GM12878 (cell line): ENCODE measurements at regions not wholly inside any gene's neighbourhood (a gene's known extent, or its start where the extent isn't known, plus 50 kb on each side); places are given as distances from the start of the nearest gene placed in this dataset.

Source experiments
- ATAC-seq: fragments of 200-7000 bp; cut with Tn5 transposase; 3 replicates; pipeline ENCODE4 v1.9.1; 2020; ENCODE audit warnings: mild to moderate bottlenecking, moderate library complexity
- BruUV-seq: library from RNA; stranded (reverse); fragments of 400-500 nt; replicated peaks from 2 replicates; lab custom pipeline; 2021; lab: Mats Ljungman, UMichigan
- CTCF ChIA-PET: fragments of 300-600 bp; sonication (Branson Sonifier 250); formaldehyde crosslinking; extraction: SDS; loops from one replicate; lab custom pipeline; 2021; ENCODE audit warnings: inconsistent platforms; lab: Yijun Ruan, JAX
- POLR2A ChIA-PET: fragments of 350-600 bp; formaldehyde crosslinking; extraction: SDS; loops from one replicate; lab custom pipeline; 2021; ENCODE audit warnings: inconsistent platforms; lab: Charles Lee
- RAD21 ChIA-PET: fragments of 300-600 bp; sonication (Branson Sonifier 250); formaldehyde crosslinking; loops from one replicate; lab custom pipeline; 2023; ENCODE audit warnings: antibody characterized with exemption; ENCODE audit not compliant: unreplicated experiment; lab: Charles Lee
- SMC1A ChIA-PET: fragments of 300-600 bp; sonication (Branson Sonifier 250); formaldehyde crosslinking; loops from one replicate; lab custom pipeline; 2023; ENCODE audit not compliant: unreplicated experiment, uncharacterized antibody; lab: Charles Lee
- DNase-seq: peaks from one replicate; pipeline ENCODE4 v3.0.0-alpha.2; 2011; ENCODE audit warnings: low read depth, low spot score
- FAIRE-seq: peaks from 3 replicates; lab custom pipeline; 2011; peaks lifted over from hg19 to GRCh38; lab: Jason Lieb, UNC
- H2AFZ ChIP-seq: 2 replicates; pipeline ENCODE4 v1.6.0; 2011; ENCODE audit warnings: low read depth, low read length, control low read depth; ENCODE audit not compliant: control insufficient read depth
- H3K27ac ChIP-seq: 2 replicates; pipeline ENCODE4 v1.5.1; 2011; ENCODE audit warnings: control low read depth; ENCODE audit not compliant: control insufficient read depth, insufficient read depth
- H3K27me3 ChIP-seq, 2 experiments: replicated peaks in 1 of 2; 2 replicates each; pipeline versions ENCODE4 v1.6.0 to v1.6.1; 2011; ENCODE audit warnings: low read length in 1 of 2; ENCODE audit not compliant: control insufficient read depth in 2 of 2, insufficient read depth in 2 of 2
- H3K36me3 ChIP-seq, 2 experiments: 2 replicates each; pipeline ENCODE4 v1.5.1; 2011; ENCODE audit warnings: low read length in 1 of 2; ENCODE audit not compliant: control insufficient read depth in 2 of 2, insufficient read depth in 2 of 2
- H3K4me1 ChIP-seq: 2 replicates; pipeline ENCODE4 v1.6.1; 2011; ENCODE audit warnings: mild to moderate bottlenecking, low read length, moderate library complexity, mixed read lengths; ENCODE audit not compliant: control insufficient read depth, insufficient read depth
- H3K4me2 ChIP-seq: 2 replicates; pipeline ENCODE4 v1.6.0; 2011; ENCODE audit warnings: control low read depth; ENCODE audit not compliant: control insufficient read depth, insufficient read depth
- H3K4me3 ChIP-seq: fragments of 200-600 bp; sonication (generic); 2 replicates; pipeline ENCODE4 v1.5.1; 2016
- H3K79me2 ChIP-seq: 2 replicates; pipeline ENCODE4 v1.6.0; 2011; ENCODE audit warnings: low read length; ENCODE audit not compliant: control insufficient read depth, insufficient read depth
- H3K9ac ChIP-seq: 2 replicates; pipeline ENCODE4 v1.8.0; 2011; ENCODE audit warnings: low read length, control low read depth, mixed read lengths; ENCODE audit not compliant: control insufficient read depth, insufficient read depth
- H3K9me3 ChIP-seq: replicated peaks from 3 replicates; pipeline ENCODE4 v1.5.1; 2011; ENCODE audit warnings: mild to moderate bottlenecking, low read length; ENCODE audit not compliant: control insufficient read depth, insufficient read depth
- H4K20me1 ChIP-seq: 2 replicates; pipeline ENCODE4 v1.6.0; 2011; ENCODE audit not compliant: control insufficient read depth, insufficient read depth
- HDAC2 ChIP-seq: fragments of 200-600 bp; sonication (generic); IDR thresholded peaks from 2 replicates; pipeline ENCODE4 v1.6.1; 2017
- IRF3 ChIP-seq: fragments of 450-650 bp; IDR thresholded peaks from 2 replicates; pipeline ENCODE4 v1.6.1; 2014; ENCODE audit warnings: mild to moderate bottlenecking
- PKNOX1 ChIP-seq: fragments of 450-650 bp; IDR thresholded peaks from 2 replicates; pipeline ENCODE4 v1.6.1; 2016; ENCODE audit warnings: mild to moderate bottlenecking
- RAD21 ChIP-seq: IDR thresholded peaks from 2 replicates; pipeline ENCODE4 v1.6.1; 2011; ENCODE audit warnings: mild to moderate bottlenecking, low read depth, low read length, moderate library complexity; ENCODE audit not compliant: insufficient read depth
- TARDBP ChIP-seq: IDR thresholded peaks from 2 replicates; pipeline ENCODE4 v1.6.1; 2016; ENCODE audit warnings: borderline replicate concordance
- WRNIP1 ChIP-seq: IDR thresholded peaks from 2 replicates; pipeline ENCODE4 v1.6.1; 2011; ENCODE audit warnings: low read depth, low read length, improper control_type of control experiment, borderline replicate concordance
- ZBTB4 ChIP-seq: fragments of 450-650 bp; formaldehyde crosslinking; IDR thresholded peaks from 2 replicates; pipeline ENCODE4 v1.4.0; 2022; ENCODE audit warnings: mild to moderate bottlenecking, moderate library complexity
- WGBS: methylation state at CpG from one replicate; pipeline ENCODE4 v1.1.6; 2016; ENCODE audit warnings: low lambda C conversion rate; ENCODE audit not compliant: insufficient replicate concordance, insufficient coverage; ENCODE audit errors: missing lambda C conversion rate; 5-methylcytosine and 5-hydroxymethylcytosine counted together
- in situ Hi-C: fragments of 300-500 bp; cut with MboI; formaldehyde crosslinking; loops from 9 replicates; pipeline ENCODE4 v1.14.3; 2018; ENCODE audit warnings: mixed read lengths
- intact Hi-C: fragments of 100-400 bp; cut with micrococcal nuclease; formaldehyde crosslinking; loops from one replicate; pipeline ENCODE4 v1.14.2; 2022; ENCODE audit not compliant: unreplicated experiment

GRCh38 chr17:73831699-73832098 is 187.5 kb upstream of the SDK2 start:
- POLR2A ChIA-PET: no interaction called here
- no peaks in the 10 kb centered on the region for H3K79me2 ChIP-seq
- no peak for ATAC-seq
- TF ChIP-seq TARDBP (no peak), IRF3 (no peak), WRNIP1 (no peak), ZBTB4 (CRISPR knock-in tag) (no peak), PKNOX1 (no peak), RAD21 (no peak), HDAC2 (no peak)
- H3K4me3 ChIP-seq: no peak overlapping the region
- H3K9me3 ChIP-seq: no peaks in the 10 kb centered on the region; the same call in 2 of the 3 replicates
- no peak overlapping the region for H2AFZ ChIP-seq
- in situ Hi-C loops: no loop called here
- 30% methylated on average over 6 of the region's 6 CpGs for WGBS
- no TSS peak for BruUV-seq
- H3K4me2 ChIP-seq: no peak overlapping the region
- H3K36me3 ChIP-seq: no peaks in the 10 kb centered on the region
- H3K9ac ChIP-seq: no peak overlapping the region
- H3K27me3 ChIP-seq: no peaks in the 10 kb centered on the region; a peak in 2 of 4 replicates
- H4K20me1 ChIP-seq: no peaks in the 10 kb centered on the region
- H3K27ac ChIP-seq: no peak overlapping the region
- SMC1A ChIA-PET: no interaction called here
- CTCF ChIA-PET: no interaction called here
- intact Hi-C loops: no loop called here
- RAD21 ChIA-PET: no interaction called here
- FAIRE-seq: no peak
- no peak for DNase-seq
- no peaks in the 10 kb centered on the region for H3K4me1 ChIP-seq
